ENCODE measurements at regions not wholly inside any gene's neighbourhood (a gene's known extent, or its start where the extent isn't known, plus 50 kb on each side); places are given as distances from the start of the nearest gene placed in this dataset.

- TF ChIP-seq MBD4 (IDR thresholded peaks at IDR 0.05; ENCODE audit: borderline replicate concordance, low read length) = no peak
- no peak for TF ChIP-seq ZNF275 (CRISPR knock-in tag; IDR thresholded peaks at IDR 0.05; ENCODE audit: borderline replicate concordance)
- no peak for TF ChIP-seq IRF1 (CRISPR knock-in tag; IDR thresholded peaks at IDR 0.05; ENCODE audit: low read depth)
- TF ChIP-seq ATF7 (IDR thresholded peaks at IDR 0.05) = peak; percentile 58
- no peak for TF ChIP-seq ATF7 (CRISPR knock-in tag; IDR thresholded peaks at IDR 0.05)
- no peak for TF ChIP-seq FOXO4 (CRISPR knock-in tag; conservative IDR thresholded peaks at IDR 0.05)
- no peak for TF ChIP-seq HNF4G (IDR thresholded peaks at IDR 0.05; ENCODE audit: borderline replicate concordance, low read depth, low read length)
- TF ChIP-seq HNF4G (CRISPR knock-in tag; IDR thresholded peaks at IDR 0.05; ENCODE audit: borderline replicate concordance, low read depth) = no peak
- BruUV-seq (replicated peaks) = no TSS peak
- WGBS (ENCODE audit: low lambda C conversion rate) = 16% methylated on average over 3 of the region's 3 CpGs
- ChIA-PET POLR2A (no interaction called here), CTCF (ENCODE audit: low intra/inter-chr PET ratio, low total read pairs) (no interaction called here)
- no peak overlapping the region for H3K4me2 ChIP-seq (ENCODE audit: low read depth, low read length)
- no peaks in the 10 kb centered on the region for H3K9me3 ChIP-seq (ENCODE audit: low read length)
- H3K9ac ChIP-seq (ENCODE audit: insufficient read depth, low read depth, low read length) = no peak overlapping the region
- no peak overlapping the region for H3K27ac ChIP-seq (ENCODE audit: extremely low read length, insufficient read depth, low read length)
- no peaks in the 10 kb centered on the region; the same call in 1 of the 2 replicates for H4K20me1 ChIP-seq (ENCODE audit: insufficient read depth, low read length)
- intact Hi-C loops (cut with micrococcal nuclease; ENCODE audit: unreplicated experiment) = no loop called here
- ATAC-seq = no peak
- in situ Hi-C loops (cut with HindIII; ENCODE audit: extremely low pct_ligation_motif_present, low pct_unique_long_range_greater_than_20kb) = no loop called here
- DNase-seq (ENCODE audit: low spot score) = no peak
- FAIRE-seq = peak; percentile 56
- peaks cover 0 to 1% of the 10 kb centered on the region in 2 experiments; a peak in 2 of 5 replicates for H3K27me3 ChIP-seq (ENCODE audit: control insufficient read depth in 1 of 2, insufficient read depth in 2 of 2, low read length in 2 of 2)
- no peaks in the 10 kb centered on the region for H3K79me2 ChIP-seq (ENCODE audit: insufficient read depth, low read length)
- no peaks in the 10 kb centered on the region for H3K4me1 ChIP-seq (ENCODE audit: insufficient read depth, low read length)
- no peak overlapping the region for H3K4me3 ChIP-seq (replicated peaks in 1 of 3; ENCODE audit: insufficient read depth in 1 of 3, low read depth in 2 of 3, low read length in 3 of 3)
- H2AFZ ChIP-seq (ENCODE audit: low read length) = no peak overlapping the region
- no peaks in the 10 kb centered on the region for H3K36me3 ChIP-seq (replicated peaks in 1 of 2; ENCODE audit: control insufficient read depth in 1 of 2, insufficient read depth in 2 of 2, low read length in 2 of 2)
These were observed 307.7 kb downstream of the TNS1 start for GRCh38 chr2:217695033-217695520.
